ENCODE measurements at regions not wholly inside any gene's neighbourhood (a gene's known extent, or its start where the extent isn't known, plus 50 kb on each side); places are given as distances from the start of the nearest gene placed in this dataset.

GRCh38 chr3:106241593-106241992 is 372.8 kb upstream of the CBLB start:
- Histone ChIP-seq H3K27me3 (ENCODE audit: insufficient read depth, low read length, poor library complexity, severe bottlenecking) (no peaks in the 10 kb centered on the region), H3K9me3 (ENCODE audit: insufficient read depth, low read depth, low read length) (no peaks in the 10 kb centered on the region; the same call in 1 of the 2 replicates), H3F3A (ENCODE audit: low read depth) (no peaks in the 10 kb centered on the region), H3K9me2 (replicated peaks; ENCODE audit: low read depth, low read length) (no peaks in the 10 kb centered on the region), H3K4me3 (ENCODE audit: low read length, poor library complexity, severe bottlenecking) (no peak overlapping the region), H3K9ac (ENCODE audit: low read depth, low read length, poor library complexity, severe bottlenecking) (no peak overlapping the region), H4K20me1 (ENCODE audit: insufficient read depth, low read length, poor library complexity, severe bottlenecking) (no peaks in the 10 kb centered on the region), H2AFZ (ENCODE audit: low read length) (0 out of 2 replicates have a peak overlapping the region, but pooled peaks have one; percentile 58), H3K4me1 (ENCODE audit: insufficient read depth, low read length, poor library complexity, severe bottlenecking) (no peaks in the 10 kb centered on the region), H3K4me2 (ENCODE audit: low read depth, low read length, poor library complexity, severe bottlenecking) (no peak overlapping the region), H3K36me3 (ENCODE audit: insufficient read depth, low read length) (no peaks in the 10 kb centered on the region), H3K79me2 (ENCODE audit: insufficient read depth, low read length) (no peaks in the 10 kb centered on the region)
- no peak for TF ChIP-seq CTCF (conservative IDR thresholded peaks at IDR 0.05; ENCODE audit: low read length)
- TF ChIP-seq EZH2phosphoT487 (IDR thresholded peaks at IDR 0.05; ENCODE audit: borderline replicate concordance) = no peak

- TF ChIP-seq CTCF (conservative IDR thresholded peaks at IDR 0.05; ENCODE audit: low read length) (no peak), EZH2phosphoT487 (IDR thresholded peaks at IDR 0.05; ENCODE audit: borderline replicate concordance) (no peak)
- Histone ChIP-seq H3K36me3 (ENCODE audit: insufficient read depth, low read length) (no peaks in the 10 kb centered on the region), H3F3A (ENCODE audit: low read depth) (no peaks in the 10 kb centered on the region), H3K9me2 (replicated peaks; ENCODE audit: low read depth, low read length) (no peaks in the 10 kb centered on the region), H3K9ac (ENCODE audit: low read depth, low read length, poor library complexity, severe bottlenecking) (no peak overlapping the region), H2AFZ (ENCODE audit: low read length) (peak overlapping the region; percentile 18), H3K4me3 (ENCODE audit: low read length, poor library complexity, severe bottlenecking) (no peak overlapping the region), H3K4me1 (ENCODE audit: insufficient read depth, low read length, poor library complexity, severe bottlenecking) (no peaks in the 10 kb centered on the region), H3K79me2 (ENCODE audit: insufficient read depth, low read length) (no peaks in the 10 kb centered on the region), H3K27me3 (ENCODE audit: insufficient read depth, low read length, poor library complexity, severe bottlenecking) (no peaks in the 10 kb centered on the region), H4K20me1 (ENCODE audit: insufficient read depth, low read length, poor library complexity, severe bottlenecking) (no peaks in the 10 kb centered on the region), H3K9me3 (ENCODE audit: insufficient read depth, low read depth, low read length) (no peaks in the 10 kb centered on the region), H3K4me2 (ENCODE audit: low read depth, low read length, poor library complexity, severe bottlenecking) (no peak overlapping the region)
These were observed 374.0 kb upstream of the CBLB start for GRCh38 chr3:106242781-106243180.

- H3F3A ChIP-seq (ENCODE audit: low read depth) = no peaks in the 10 kb centered on the region
- TF ChIP-seq EZH2phosphoT487 (IDR thresholded peaks at IDR 0.05; ENCODE audit: borderline replicate concordance) = no peak
- no peak for TF ChIP-seq CTCF (conservative IDR thresholded peaks at IDR 0.05; ENCODE audit: low read length)
These were observed 376.6 kb upstream of the CBLB start for GRCh38 chr3:106245400-106245799.

More at GRCh38 chr3:106245400-106245799, 376.6 kb upstream of the CBLB start:
- Histone ChIP-seq H3K4me3 (ENCODE audit: low read length, poor library complexity, severe bottlenecking) (no peak overlapping the region), H3K4me2 (ENCODE audit: low read depth, low read length, poor library complexity, severe bottlenecking) (no peak overlapping the region), H3K9ac (ENCODE audit: low read depth, low read length, poor library complexity, severe bottlenecking) (no peak overlapping the region), H3K9me3 (ENCODE audit: insufficient read depth, low read depth, low read length) (no peaks in the 10 kb centered on the region), H4K20me1 (ENCODE audit: insufficient read depth, low read length, poor library complexity, severe bottlenecking) (no peaks in the 10 kb centered on the region), H3K79me2 (ENCODE audit: insufficient read depth, low read length) (no peaks in the 10 kb centered on the region), H3K9me2 (replicated peaks; ENCODE audit: low read depth, low read length) (no peaks in the 10 kb centered on the region), H3K36me3 (ENCODE audit: insufficient read depth, low read length) (no peaks in the 10 kb centered on the region), H2AFZ (ENCODE audit: low read length) (no peak overlapping the region), H3K4me1 (ENCODE audit: insufficient read depth, low read length, poor library complexity, severe bottlenecking) (no peaks in the 10 kb centered on the region), H3K27me3 (ENCODE audit: insufficient read depth, low read length, poor library complexity, severe bottlenecking) (no peaks in the 10 kb centered on the region)
